HCT116 (cell line): ENCODE measurements at regions not wholly inside any gene's neighbourhood (a gene's known extent, or its start where the extent isn't known, plus 50 kb on each side); places are given as distances from the start of the nearest gene placed in this dataset.

Source experiments
- CTCF ChIP-seq, 3 experiments: fragments of 200-600 bp in 1 of 3; sonication (generic) in 1 of 3; IDR thresholded peaks in 2 of 3; conservative IDR thresholded peaks in 1 of 3; 2 replicates each; pipeline ENCODE4 v1.5.1; 2012 to 2017; ENCODE audit warnings: low read depth in 2 of 3, low read length in 2 of 3, antibody characterized with exemption in 1 of 3, borderline replicate concordance in 1 of 3, control low read depth in 1 of 3, mild to moderate bottlenecking in 1 of 3, mixed read lengths in 1 of 3, mixed run types in 1 of 3, moderate library complexity in 1 of 3; ENCODE audit not compliant: insufficient read depth in 1 of 3
- EZH2 ChIP-seq: fragments of 200-600 bp; sonication (generic); IDR thresholded peaks from 2 replicates; pipeline ENCODE4 v1.6.1; 2017; ENCODE audit warnings: antibody characterized with exemption, mixed run types
- EZH2phosphoT487 ChIP-seq: fragments of 200-600 bp; IDR thresholded peaks from 2 replicates; pipeline ENCODE4 v1.6.1; 2018; ENCODE audit warnings: antibody characterized with exemption, borderline replicate concordance
- MAX ChIP-seq: IDR thresholded peaks from 2 replicates; pipeline ENCODE4 v1.6.1; 2012
- POLR2A ChIP-seq: IDR thresholded peaks from 2 replicates; pipeline ENCODE4 v1.7.0; 2011; ENCODE audit warnings: borderline replicate concordance; ENCODE audit not compliant: insufficient read depth, insufficient read length; ENCODE audit errors: extremely low read depth
- POLR2AphosphoS5 ChIP-seq: IDR thresholded peaks from 2 replicates; pipeline ENCODE4 v1.6.1; 2011; ENCODE audit warnings: mild to moderate bottlenecking, low read depth, low read length, moderate library complexity
- REST ChIP-seq: IDR thresholded peaks from 2 replicates; pipeline ENCODE4 v1.6.1; 2012; ENCODE audit warnings: low read depth
- SIN3A ChIP-seq: IDR thresholded peaks from 2 replicates; pipeline ENCODE4 v1.6.1; 2012; ENCODE audit warnings: low read depth
- SP1 ChIP-seq: IDR thresholded peaks from 2 replicates; pipeline ENCODE4 v1.6.1; 2012; ENCODE audit warnings: low read depth
- SRF ChIP-seq: IDR thresholded peaks from 2 replicates; pipeline ENCODE4 v1.6.1; 2012; ENCODE audit warnings: low read depth
- YY1 ChIP-seq: IDR thresholded peaks from 2 replicates; pipeline ENCODE4 v1.6.1; 2011; ENCODE audit warnings: low read length, low read depth, moderate library complexity, mild to moderate bottlenecking; ENCODE audit not compliant: insufficient replicate concordance; ENCODE audit errors: extremely low read depth
- ZFX ChIP-seq: fragments of 450-650 bp; IDR thresholded peaks from 2 replicates; pipeline ENCODE4 v1.6.1; 2017
- ZNF274 ChIP-seq: fragments of 200-500 bp; sonication (Bioruptor generic); IDR thresholded peaks from 2 replicates; pipeline ENCODE4 v1.6.1; 2014; ENCODE audit warnings: mild to moderate bottlenecking, low read depth, low read length, inconsistent platforms
- TF ChIP-seq, protein P1 (sequence below): IDR thresholded peaks from 2 replicates; pipeline ENCODE4 v1.6.1; 2012

GRCh38 chr5:56343988-56344387 lies 110.9 kb upstream of the ANKRD55 start:
- TF ChIP-seq ZFX, result no peak
- no peak for TF ChIP-seq CTCF (IDR thresholded peaks at IDR 0.05 in 2 of 3, conservative IDR thresholded peaks at IDR 0.05 in 1 of 3; ENCODE audit: borderline replicate concordance in 1 of 3, insufficient read depth in 1 of 3, low read depth in 2 of 3, low read length in 2 of 3)
- no peak for TF ChIP-seq ZNF274
- TF ChIP-seq YY1, result no peak
- TF ChIP-seq EZH2, result no peak
- no peak for TF ChIP-seq REST
- TF ChIP-seq POLR2AphosphoS5, result no peak
- TF ChIP-seq SRF, result no peak
- TF ChIP-seq POLR2A, result no peak
- no peak for TF ChIP-seq EZH2phosphoT487
- no peak for TF ChIP-seq SP1
- no peak for TF ChIP-seq SIN3A
- TF ChIP-seq, protein P1, sequence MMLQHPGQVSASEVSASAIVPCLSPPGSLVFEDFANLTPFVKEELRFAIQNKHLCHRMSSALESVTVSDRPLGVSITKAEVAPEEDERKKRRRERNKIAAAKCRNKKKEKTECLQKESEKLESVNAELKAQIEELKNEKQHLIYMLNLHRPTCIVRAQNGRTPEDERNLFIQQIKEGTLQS, result no peak
- TF ChIP-seq MAX, result no peak
